ENCODE measurements at regions not wholly inside any gene's neighbourhood (a gene's known extent, or its start where the extent isn't known, plus 50 kb on each side); places are given as distances from the start of the nearest gene placed in this dataset.
"Not testable (repeated sequence)": the region's sequence is repeated elsewhere in the genome, so short reads cannot be mapped to it uniquely, and the experiment has no call there.

GRCh38 chr9:82911996-82912395 lies 150.9 kb downstream of the RASEF start:
- Histone ChIP-seq H3K36me3 (ENCODE audit: insufficient read depth, low read length, poor library complexity, severe bottlenecking) (no peaks in the 10 kb centered on the region), H3K27me3 (replicated peaks; ENCODE audit: insufficient read depth, low read depth, low read length, poor library complexity) (peaks cover 22% of the 10 kb centered on the region), H3K27ac (ENCODE audit: low read depth, low read length, poor library complexity, severe bottlenecking) (no peak overlapping the region), H3K4me3 (ENCODE audit: low read depth, low read length, poor library complexity, severe bottlenecking) (no peak overlapping the region), H3K9me3 (ENCODE audit: low read depth, low read length, poor library complexity, severe bottlenecking) (no peaks in the 10 kb centered on the region), H3K4me1 (ENCODE audit: insufficient read depth, low read length, poor library complexity, severe bottlenecking) (no peaks in the 10 kb centered on the region)
- DNase-seq (ENCODE audit: low spot score), result no peak
- BruUV-seq (replicated peaks), result no TSS peak
- CTCF ChIA-PET, result no interaction called here
- POLR2A ChIA-PET (ENCODE audit: low non-redundant PET), result no interaction called here
- intact Hi-C loops (cut with micrococcal nuclease; ENCODE audit: unreplicated experiment), result no loop called here
- TF ChIP-seq EZH2 (IDR thresholded peaks at IDR 0.05; ENCODE audit: borderline replicate concordance, low read depth, low read length, poor library complexity, severe bottlenecking), result no peak
- no peak for TF ChIP-seq CTCF (conservative IDR thresholded peaks at IDR 0.05; ENCODE audit: low read depth, low read length)

- no peak for DNase-seq (ENCODE audit: low spot score)
- intact Hi-C loops (cut with micrococcal nuclease; ENCODE audit: unreplicated experiment), result no loop called here
- H3K4me3 ChIP-seq (ENCODE audit: low read depth, low read length, poor library complexity, severe bottlenecking), result no peak overlapping the region
- TF ChIP-seq EZH2 (IDR thresholded peaks at IDR 0.05; ENCODE audit: borderline replicate concordance, low read depth, low read length, poor library complexity, severe bottlenecking), result no peak
- no peak for TF ChIP-seq CTCF (conservative IDR thresholded peaks at IDR 0.05; ENCODE audit: low read depth, low read length)
- no peaks in the 10 kb centered on the region for H3K4me1 ChIP-seq (ENCODE audit: insufficient read depth, low read length, poor library complexity, severe bottlenecking)
- H3K36me3 ChIP-seq (ENCODE audit: insufficient read depth, low read length, poor library complexity, severe bottlenecking), result no peaks in the 10 kb centered on the region
- POLR2A ChIA-PET (ENCODE audit: low non-redundant PET), result no interaction called here
- peaks cover 20% of the 10 kb centered on the region for H3K27me3 ChIP-seq (replicated peaks; ENCODE audit: insufficient read depth, low read depth, low read length, poor library complexity)
- BruUV-seq (replicated peaks), result no TSS peak
- CTCF ChIA-PET, result no interaction called here
- no peak overlapping the region for H3K27ac ChIP-seq (ENCODE audit: low read depth, low read length, poor library complexity, severe bottlenecking)
- H3K9me3 ChIP-seq (ENCODE audit: low read depth, low read length, poor library complexity, severe bottlenecking), result no peaks in the 10 kb centered on the region
Observed at GRCh38 chr9:82912645-82913044, 150.3 kb downstream of the RASEF start.

- intact Hi-C loops (cut with micrococcal nuclease; ENCODE audit: unreplicated experiment); H3K9me3 ChIP-seq (ENCODE audit: low read depth, low read length, poor library complexity, severe bottlenecking); H3K27ac ChIP-seq (ENCODE audit: low read depth, low read length, poor library complexity, severe bottlenecking); H3K36me3 ChIP-seq (ENCODE audit: insufficient read depth, low read length, poor library complexity, severe bottlenecking); BruUV-seq (replicated peaks); POLR2A ChIA-PET (ENCODE audit: low non-redundant PET); H3K4me1 ChIP-seq (ENCODE audit: insufficient read depth, low read length, poor library complexity, severe bottlenecking); DNase-seq (ENCODE audit: low spot score); H3K4me3 ChIP-seq (ENCODE audit: low read depth, low read length, poor library complexity, severe bottlenecking); CTCF ChIA-PET: not testable (repeated sequence)
- H3K27me3 ChIP-seq (replicated peaks; ENCODE audit: insufficient read depth, low read depth, low read length, poor library complexity), result peaks cover 19% of the 10 kb centered on the region
Observed at GRCh38 chr9:82916238-82916637, 146.7 kb downstream of the RASEF start.

- H3K36me3 ChIP-seq (ENCODE audit: insufficient read depth, low read length, poor library complexity, severe bottlenecking), result no peaks in the 10 kb centered on the region
- H3K27ac ChIP-seq (ENCODE audit: low read depth, low read length, poor library complexity, severe bottlenecking), result no peak overlapping the region
- CTCF ChIA-PET, result no interaction called here
- no peak for DNase-seq (ENCODE audit: low spot score)
- TF ChIP-seq EZH2 (IDR thresholded peaks at IDR 0.05; ENCODE audit: borderline replicate concordance, low read depth, low read length, poor library complexity, severe bottlenecking) (no peak), CTCF (conservative IDR thresholded peaks at IDR 0.05; ENCODE audit: low read depth, low read length) (no peak)
- intact Hi-C loops (cut with micrococcal nuclease; ENCODE audit: unreplicated experiment), result no loop called here
- H3K27me3 ChIP-seq (replicated peaks; ENCODE audit: insufficient read depth, low read depth, low read length, poor library complexity), result peaks cover 32% of the 10 kb centered on the region
- BruUV-seq (replicated peaks), result no TSS peak
- no peaks in the 10 kb centered on the region for H3K9me3 ChIP-seq (ENCODE audit: low read depth, low read length, poor library complexity, severe bottlenecking)
- POLR2A ChIA-PET (ENCODE audit: low non-redundant PET), result no interaction called here
- peaks cover 8% of the 10 kb centered on the region for H3K4me1 ChIP-seq (ENCODE audit: insufficient read depth, low read length, poor library complexity, severe bottlenecking)
- H3K4me3 ChIP-seq (ENCODE audit: low read depth, low read length, poor library complexity, severe bottlenecking), result no peak overlapping the region
Observed at GRCh38 chr9:82920154-82920553, 142.8 kb downstream of the RASEF start.

Data from A673 (cell line).